ENCODE measurements at regions not wholly inside any gene's neighbourhood (a gene's known extent, or its start where the extent isn't known, plus 50 kb on each side); places are given as distances from the start of the nearest gene placed in this dataset.
"Not testable (repeated sequence)": the region's sequence is repeated elsewhere in the genome, so short reads cannot be mapped to it uniquely, and the experiment has no call there.

DNA sequence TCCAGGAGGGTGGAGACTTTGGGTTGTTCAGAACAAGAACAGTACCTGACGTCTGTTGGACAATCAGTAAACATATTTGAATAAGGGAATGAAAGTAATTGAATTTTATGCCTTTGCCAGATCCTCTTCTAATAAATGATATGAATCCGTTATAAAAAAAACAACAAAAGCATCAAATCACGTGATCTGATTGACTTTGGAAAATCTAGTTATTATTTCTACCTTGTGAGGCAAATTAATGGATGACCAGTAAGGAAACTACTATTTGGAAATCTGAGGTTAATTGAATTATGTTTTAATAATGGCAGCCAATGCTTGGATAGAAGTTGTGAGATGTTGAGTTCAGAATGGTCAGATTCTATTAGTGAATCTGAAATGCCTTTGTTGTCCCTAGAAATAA is 399.5 kb downstream of the TFAP2B start:
- Histone ChIP-seq H3K27me3 (ENCODE audit: low read depth) (peaks cover 12% of the 10 kb centered on the region), H3K36me3 (no peaks in the 10 kb centered on the region), H3K27ac (replicated peaks) (no peak overlapping the region), H3K4me1 (no peaks in the 10 kb centered on the region), H3K4me3 (no peak overlapping the region), H3K9me3 (replicated peaks) (no peaks in the 10 kb centered on the region)
- TF ChIP-seq, protein P1, sequence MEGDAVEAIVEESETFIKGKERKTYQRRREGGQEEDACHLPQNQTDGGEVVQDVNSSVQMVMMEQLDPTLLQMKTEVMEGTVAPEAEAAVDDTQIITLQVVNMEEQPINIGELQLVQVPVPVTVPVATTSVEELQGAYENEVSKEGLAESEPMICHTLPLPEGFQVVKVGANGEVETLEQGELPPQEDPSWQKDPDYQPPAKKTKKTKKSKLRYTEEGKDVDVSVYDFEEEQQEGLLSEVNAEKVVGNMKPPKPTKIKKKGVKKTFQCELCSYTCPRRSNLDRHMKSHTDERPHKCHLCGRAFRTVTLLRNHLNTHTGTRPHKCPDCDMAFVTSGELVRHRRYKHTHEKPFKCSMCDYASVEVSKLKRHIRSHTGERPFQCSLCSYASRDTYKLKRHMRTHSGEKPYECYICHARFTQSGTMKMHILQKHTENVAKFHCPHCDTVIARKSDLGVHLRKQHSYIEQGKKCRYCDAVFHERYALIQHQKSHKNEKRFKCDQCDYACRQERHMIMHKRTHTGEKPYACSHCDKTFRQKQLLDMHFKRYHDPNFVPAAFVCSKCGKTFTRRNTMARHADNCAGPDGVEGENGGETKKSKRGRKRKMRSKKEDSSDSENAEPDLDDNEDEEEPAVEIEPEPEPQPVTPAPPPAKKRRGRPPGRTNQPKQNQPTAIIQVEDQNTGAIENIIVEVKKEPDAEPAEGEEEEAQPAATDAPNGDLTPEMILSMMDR (IDR thresholded peaks at IDR 0.05; ENCODE audit: borderline replicate concordance), result no peak
- no peak for DNase-seq
- intact Hi-C loops (cut with micrococcal nuclease), result no loop called here

DNA sequence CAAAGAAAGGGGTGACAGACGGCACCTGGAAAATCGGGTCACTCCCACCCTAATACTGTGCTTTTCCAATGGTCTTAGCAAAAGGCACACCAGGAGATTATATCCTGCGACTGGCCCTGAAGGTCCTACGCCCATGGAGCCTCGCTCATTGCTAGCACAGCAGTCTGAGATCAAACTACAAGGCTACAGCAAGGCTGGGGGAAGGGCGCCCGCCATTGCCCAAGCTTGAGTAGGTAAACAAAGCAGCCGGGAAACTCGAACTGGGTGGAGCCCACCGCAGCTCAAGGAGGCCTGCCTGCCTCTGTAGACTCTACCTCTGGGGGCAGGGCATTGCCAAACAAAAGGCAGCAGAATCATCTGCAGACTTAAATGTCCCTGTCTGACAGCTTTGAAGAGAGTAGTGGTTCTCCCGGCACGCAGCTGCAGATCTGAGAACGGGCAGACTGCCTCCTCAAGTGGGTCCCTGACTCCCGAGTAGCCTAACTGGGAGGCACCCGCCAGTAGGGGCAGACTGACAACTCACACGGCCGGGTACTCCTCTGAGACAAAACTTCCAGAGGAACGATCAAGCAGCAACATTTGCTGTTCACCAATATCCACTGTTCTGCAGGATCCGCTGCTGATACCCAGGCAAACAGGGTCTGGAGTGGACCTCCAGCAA is 406.0 kb downstream of the TFAP2B start:
- H3K27me3 ChIP-seq (ENCODE audit: low read depth); H3K9me3 ChIP-seq (replicated peaks); H3K36me3 ChIP-seq; H3K4me3 ChIP-seq; H3K27ac ChIP-seq (replicated peaks); intact Hi-C loops (cut with micrococcal nuclease); DNase-seq; H3K4me1 ChIP-seq: not testable (repeated sequence)

DNA sequence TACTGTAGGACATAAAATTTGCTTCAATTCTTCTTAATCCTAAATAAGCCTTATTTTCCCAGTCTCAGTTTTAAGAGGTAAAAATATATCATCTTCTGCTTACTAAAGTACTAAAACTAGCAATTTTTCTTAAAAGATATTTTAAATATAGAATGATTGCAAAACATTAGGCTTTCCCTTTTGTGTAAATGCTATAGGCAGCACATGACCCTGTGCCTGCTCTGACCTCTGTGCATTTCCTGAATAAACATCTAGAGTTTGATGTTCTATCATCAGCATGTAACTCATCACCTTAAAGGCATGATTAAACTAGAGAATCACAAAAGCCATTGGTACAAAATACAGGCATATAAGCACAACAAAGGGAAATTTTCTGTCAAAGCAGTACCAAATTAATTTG is 422.7 kb downstream of the TFAP2B start:
- H3K36me3 ChIP-seq, result no peaks in the 10 kb centered on the region
- TF ChIP-seq, protein P1 (IDR thresholded peaks at IDR 0.05; ENCODE audit: borderline replicate concordance), result no peak
- H3K4me3 ChIP-seq, result no peak overlapping the region
- no peaks in the 10 kb centered on the region for H3K4me1 ChIP-seq
- DNase-seq, result no peak
- H3K9me3 ChIP-seq (replicated peaks), result no peaks in the 10 kb centered on the region
- H3K27me3 ChIP-seq (ENCODE audit: low read depth), result no peaks in the 10 kb centered on the region
- no peak overlapping the region for H3K27ac ChIP-seq (replicated peaks)
- intact Hi-C loops (cut with micrococcal nuclease), result no loop called here

DNA sequence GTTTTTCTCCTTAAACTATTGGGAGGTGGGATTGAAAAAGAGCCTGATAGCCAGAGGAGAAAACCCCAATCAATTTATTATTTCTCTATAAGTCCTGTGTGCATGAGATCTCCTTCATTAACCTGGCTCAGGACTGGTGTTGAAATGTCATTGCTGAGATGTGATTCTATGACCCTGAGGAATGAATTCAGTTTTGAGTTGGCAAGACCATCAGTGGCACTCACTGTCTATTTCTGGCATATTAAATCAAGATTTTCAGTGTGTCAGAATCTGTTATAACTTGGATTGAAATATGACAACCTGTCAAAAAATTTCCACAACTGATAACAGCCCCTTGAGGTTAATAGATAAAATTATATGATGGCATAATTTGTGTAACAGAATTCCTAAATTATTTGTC is 431.1 kb downstream of the TFAP2B start:
- Histone ChIP-seq H3K27me3 (ENCODE audit: low read depth) (no peaks in the 10 kb centered on the region), H3K36me3 (no peaks in the 10 kb centered on the region), H3K4me3 (no peak overlapping the region), H3K4me1 (no peaks in the 10 kb centered on the region), H3K9me3 (replicated peaks) (peaks cover 18% of the 10 kb centered on the region), H3K27ac (replicated peaks) (no peak overlapping the region)
- DNase-seq, result no peak
- TF ChIP-seq, protein P1 (IDR thresholded peaks at IDR 0.05; ENCODE audit: borderline replicate concordance), result no peak
- intact Hi-C loops (cut with micrococcal nuclease), result no loop called here

DNA sequence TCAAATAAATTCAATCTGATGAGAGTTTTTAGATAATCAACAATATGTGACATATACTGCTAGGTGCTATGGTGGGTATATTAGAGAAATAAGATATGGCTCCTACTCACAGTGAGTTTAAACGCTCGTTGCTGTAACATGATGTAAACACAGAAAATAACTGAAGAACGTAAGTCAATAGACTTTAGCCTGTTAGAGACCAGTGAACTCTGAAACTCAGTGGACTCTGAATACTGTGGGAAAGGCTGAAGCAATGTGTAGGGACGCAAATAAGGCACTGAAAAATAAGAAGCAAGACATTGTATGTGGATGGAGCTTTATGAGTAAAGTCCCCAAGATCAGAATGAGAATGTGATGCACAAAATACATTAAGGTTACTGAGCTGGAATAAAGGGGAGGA is 431.6 kb downstream of the TFAP2B start:
- TF ChIP-seq, protein P1 (IDR thresholded peaks at IDR 0.05; ENCODE audit: borderline replicate concordance), result no peak
- no peaks in the 10 kb centered on the region for H3K4me1 ChIP-seq
- H3K36me3 ChIP-seq, result no peaks in the 10 kb centered on the region
- no peak overlapping the region for H3K27ac ChIP-seq (replicated peaks)
- DNase-seq, result no peak
- intact Hi-C loops (cut with micrococcal nuclease), result no loop called here
- H3K9me3 ChIP-seq (replicated peaks), result peaks cover 18% of the 10 kb centered on the region
- H3K4me3 ChIP-seq, result no peak overlapping the region
- H3K27me3 ChIP-seq (ENCODE audit: low read depth), result no peaks in the 10 kb centered on the region

DNA sequence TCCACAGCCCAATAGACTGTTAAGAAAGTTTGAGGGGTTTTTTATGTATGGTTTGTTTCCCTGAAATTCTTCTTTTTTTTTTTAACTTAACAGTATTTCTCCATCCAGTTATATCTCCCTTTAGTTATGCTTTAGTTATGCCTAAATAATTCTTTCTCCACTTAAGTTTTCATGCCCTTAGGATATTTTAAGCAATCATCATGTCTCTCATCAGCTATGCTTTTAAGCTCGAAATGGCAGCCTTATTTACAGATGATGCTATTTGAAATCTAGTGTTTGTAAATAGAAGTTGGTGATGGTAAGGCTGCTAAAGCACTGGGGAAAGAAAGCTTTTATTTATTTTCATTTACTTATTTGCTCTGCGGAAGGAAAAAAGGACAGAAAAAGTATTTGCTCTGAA is 439.3 kb downstream of the TFAP2B start:
- no peak overlapping the region for H3K4me3 ChIP-seq
- H3K36me3 ChIP-seq, result no peaks in the 10 kb centered on the region
- peaks cover 7% of the 10 kb centered on the region for H3K9me3 ChIP-seq (replicated peaks)
- no peaks in the 10 kb centered on the region for H3K4me1 ChIP-seq
- H3K27ac ChIP-seq (replicated peaks), result no peak overlapping the region
- no peaks in the 10 kb centered on the region for H3K27me3 ChIP-seq (ENCODE audit: low read depth)
- no peak for DNase-seq
- TF ChIP-seq, protein P1 (IDR thresholded peaks at IDR 0.05; ENCODE audit: borderline replicate concordance), result no peak
- intact Hi-C loops (cut with micrococcal nuclease), result no loop called here
